HG02943 (cell line): ENCODE measurements at regions not wholly inside any gene's neighbourhood (a gene's known extent, or its start where the extent isn't known, plus 50 kb on each side); places are given as distances from the start of the nearest gene placed in this dataset.
"Not testable (repeated sequence)": the region's sequence is repeated elsewhere in the genome, so short reads cannot be mapped to it uniquely, and the experiment has no call there.

Experiments
- ATAC-seq: cut with Tn5 transposase; IDR thresholded peaks from one replicate; pipeline ENCODE4 v1.9.1; 2021; ENCODE audit warnings: mild to moderate bottlenecking, low read depth, moderate library complexity; ENCODE audit not compliant: unreplicated experiment

DNA sequence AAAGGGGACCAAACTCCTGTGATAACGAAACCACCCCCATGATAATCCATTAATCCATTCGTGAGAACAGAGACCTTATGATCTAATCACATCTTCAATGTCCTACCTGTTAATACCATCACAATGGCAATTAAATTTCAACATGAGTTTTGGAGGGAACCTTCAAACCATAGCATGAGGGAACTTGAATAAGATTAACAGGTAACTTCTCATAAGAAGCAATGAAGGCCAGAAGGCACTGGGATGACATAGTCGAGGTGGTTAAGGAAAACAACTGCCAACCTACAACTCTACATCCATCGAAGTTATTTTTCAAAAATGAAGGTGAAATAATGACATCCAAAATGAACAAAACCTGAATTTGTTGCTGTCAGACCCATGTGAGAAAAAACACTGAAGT is 478.9 kb downstream of the EDEM1 start:
- no peak for ATAC-seq

DNA sequence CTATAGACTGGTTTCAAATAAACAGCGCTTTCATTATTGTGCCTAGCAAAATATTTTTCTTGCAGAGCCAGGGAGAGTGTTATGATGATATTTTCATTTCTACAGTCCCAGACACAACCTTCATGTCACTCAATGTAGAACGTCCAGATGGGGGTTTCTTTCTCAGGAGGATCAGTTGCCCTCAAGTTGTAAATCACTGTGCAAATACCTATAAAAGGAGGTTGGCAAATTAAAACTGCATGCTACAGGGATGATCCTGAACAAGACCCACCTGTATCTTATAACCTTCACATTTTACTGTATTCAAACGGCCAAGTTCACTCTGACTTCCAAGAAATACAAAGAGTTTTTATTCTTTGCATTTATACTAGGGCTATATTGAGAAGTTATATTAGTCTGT is 486.0 kb downstream of the EDEM1 start:
- ATAC-seq: no peak

DNA sequence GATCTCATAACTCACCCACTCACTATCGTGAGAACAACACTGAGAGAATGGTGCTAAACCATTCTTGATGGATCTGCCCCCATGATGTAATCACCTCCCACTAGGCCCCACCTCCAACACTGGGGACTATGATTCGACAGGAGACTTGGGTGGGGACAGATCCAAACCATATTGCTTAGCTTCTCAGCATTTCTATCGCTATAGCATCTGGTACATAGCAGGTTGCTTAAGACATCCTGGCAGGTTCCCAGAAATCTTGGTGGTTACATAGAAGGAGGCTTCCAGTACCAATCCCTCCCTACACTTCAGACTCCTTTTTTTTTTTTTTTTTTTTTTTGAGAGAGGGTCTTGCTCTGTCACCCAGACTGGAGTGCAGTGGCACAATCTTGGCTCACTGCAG is 487.8 kb downstream of the EDEM1 start:
- no peak for ATAC-seq

DNA sequence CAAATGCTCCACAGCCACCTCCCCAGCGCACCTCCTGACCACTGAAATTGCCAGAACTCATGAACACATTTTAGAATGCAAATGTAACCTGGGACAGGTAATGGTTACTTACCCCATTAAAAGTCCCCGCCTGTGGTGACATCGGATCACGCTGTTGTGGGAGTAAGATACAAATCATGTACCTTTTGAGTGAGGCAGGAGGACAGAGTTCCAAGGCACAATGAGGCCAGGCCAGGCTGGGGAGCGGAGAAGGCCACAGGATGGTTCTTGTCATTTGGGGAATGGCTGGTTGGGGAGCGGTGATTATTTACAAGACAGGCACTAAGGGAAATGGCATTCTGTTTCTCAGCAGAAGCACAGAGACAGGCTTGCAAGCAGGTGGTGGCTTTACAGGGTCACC is 490.0 kb downstream of the EDEM1 start:
- ATAC-seq: no peak

DNA sequence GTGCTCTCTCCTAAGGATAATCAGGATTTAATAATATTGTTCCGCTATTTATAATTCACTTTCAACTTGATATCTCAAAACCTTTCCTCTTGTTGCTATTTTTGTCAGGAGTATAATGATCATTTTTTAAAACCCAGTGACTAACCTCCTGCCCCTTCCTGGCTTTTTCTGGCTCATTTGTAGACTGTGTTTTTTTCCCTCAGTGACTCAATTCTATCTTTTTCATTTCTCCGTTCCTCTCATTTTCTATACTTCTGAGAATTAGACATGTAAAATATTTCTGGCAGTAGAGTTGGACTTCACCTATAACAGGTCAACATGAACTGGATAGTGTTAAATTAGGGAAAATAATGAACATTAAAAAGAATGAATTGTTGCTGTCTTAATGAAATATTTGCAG is 490.7 kb downstream of the EDEM1 start:
- ATAC-seq: no peak

DNA sequence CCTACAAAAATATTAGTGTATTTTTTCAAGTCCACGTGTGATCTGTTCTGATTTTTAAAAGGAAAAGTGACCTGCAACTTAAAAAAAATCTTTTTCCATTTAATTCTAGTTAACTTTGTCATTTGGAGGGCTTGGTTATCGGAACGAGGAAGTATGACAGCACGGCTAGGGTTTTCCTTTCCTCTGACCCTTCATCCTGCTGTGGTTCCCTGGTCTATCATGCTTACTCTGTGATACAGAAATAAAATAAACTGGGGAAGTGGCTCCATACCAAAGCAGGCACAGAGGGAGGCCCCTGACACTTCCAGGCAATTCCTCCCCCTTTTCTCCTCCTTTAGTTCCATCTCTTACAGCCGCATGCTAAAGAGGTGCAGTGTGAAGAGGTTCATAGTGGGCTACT is 491.3 kb downstream of the EDEM1 start:
- no peak for ATAC-seq

DNA sequence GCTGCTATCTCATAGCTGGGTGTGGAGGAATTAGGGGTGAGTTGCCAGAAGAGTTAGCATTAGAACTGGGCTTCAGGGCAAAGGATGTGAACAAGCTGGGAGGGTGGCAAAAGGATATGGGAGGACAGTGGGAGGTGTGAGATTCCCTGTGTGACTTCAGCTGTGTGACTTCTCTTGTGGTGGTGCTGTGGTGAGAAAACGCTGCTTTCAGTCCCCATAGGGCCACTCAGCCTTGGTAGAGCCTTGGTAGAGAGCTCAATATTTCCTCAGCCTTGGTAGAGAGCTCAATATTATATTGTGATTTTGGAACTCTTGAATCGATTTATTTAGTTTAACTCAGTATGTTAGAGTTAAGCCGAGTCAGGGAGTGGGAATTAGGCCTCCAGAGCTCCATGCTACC is 499.7 kb downstream of the EDEM1 start:
- no peak for ATAC-seq

DNA sequence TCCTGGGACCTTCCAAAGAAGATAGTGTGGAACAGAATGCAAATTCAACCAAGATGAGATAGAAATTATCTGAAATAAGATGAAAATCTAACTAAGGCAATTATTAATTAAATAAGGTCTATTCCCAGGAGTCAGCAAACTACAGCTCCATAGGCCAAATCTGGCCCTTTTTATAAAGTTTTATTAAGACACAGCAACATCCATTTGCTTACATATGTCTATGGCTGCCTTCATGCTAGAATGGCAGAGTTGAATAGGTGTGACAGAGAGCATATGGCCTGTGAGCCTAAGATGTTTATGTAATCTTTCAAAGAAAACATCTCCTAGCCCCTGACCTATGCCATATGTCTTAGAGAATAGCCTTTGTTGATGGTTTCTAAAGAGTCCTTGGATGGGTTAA is 503.0 kb downstream of the EDEM1 start:
- ATAC-seq: no peak

DNA sequence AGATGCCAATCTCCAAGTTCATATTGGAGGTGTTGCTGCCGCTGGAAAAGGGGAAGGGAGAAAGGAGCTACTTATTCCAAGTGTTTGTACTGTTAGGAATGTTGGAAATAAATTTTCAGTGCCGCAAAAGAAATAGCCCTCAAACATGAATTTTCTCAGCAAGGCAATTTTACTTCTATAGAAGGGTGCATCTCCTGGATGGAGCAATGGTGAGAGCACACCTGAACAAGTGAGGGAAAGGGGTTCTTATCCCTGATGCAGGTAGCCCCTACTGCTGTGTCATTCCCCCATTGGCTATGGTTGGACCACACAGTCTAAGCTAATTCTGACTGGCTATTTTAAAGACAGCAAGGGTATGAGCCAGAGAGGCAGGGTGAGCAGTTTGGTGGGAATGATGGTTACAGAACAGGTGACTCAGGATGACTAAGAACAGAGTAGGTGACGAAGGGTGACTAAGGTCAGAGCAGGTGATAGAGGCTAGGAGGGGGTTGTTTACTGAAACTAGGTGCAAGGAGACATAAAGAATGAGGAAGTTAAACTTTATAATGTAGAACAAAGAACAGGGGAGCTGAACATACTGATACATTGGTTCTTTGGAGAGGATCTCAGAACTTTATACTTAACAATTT is 503.5 kb downstream of the EDEM1 start:
- ATAC-seq: no peak

DNA sequence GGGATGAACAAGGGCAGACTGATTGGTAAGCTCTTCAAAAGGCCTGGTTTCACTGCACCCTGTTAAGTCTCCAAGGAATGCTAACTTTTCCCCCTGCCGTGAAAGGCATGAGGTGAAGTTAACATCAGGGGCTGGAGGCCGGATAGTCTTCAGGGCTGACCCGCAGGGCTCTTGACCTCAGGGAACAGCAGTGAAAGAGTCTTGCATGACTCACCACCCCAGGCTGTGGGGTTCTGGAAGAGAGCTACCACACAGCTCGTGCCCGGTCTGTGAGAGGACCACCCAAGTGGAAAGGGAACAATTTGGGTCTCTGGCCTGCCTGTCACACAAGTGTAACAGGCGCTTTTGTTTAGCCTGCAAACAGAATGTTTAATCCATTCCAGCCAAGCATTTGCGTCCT is 504.9 kb downstream of the EDEM1 start:
- ATAC-seq: no peak

DNA sequence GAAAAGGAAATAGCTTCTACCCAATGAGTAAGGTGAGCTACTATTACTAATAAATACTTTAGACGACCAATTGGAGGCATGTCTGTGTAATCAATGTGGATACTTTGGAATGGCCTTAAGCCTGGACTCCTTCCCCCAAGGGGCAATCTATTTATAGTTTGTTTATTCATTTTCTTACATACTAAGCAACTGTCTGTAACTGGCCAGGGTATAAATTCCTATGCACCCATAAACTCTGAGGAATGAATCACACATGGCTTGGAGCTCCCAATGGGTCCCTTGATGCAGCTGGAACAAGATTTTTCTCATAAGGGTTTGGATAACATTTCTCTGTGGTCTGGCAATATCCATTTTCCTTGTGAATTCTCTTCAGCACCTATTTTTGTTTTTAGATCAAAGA is 506.8 kb downstream of the EDEM1 start:
- ATAC-seq: no peak

DNA sequence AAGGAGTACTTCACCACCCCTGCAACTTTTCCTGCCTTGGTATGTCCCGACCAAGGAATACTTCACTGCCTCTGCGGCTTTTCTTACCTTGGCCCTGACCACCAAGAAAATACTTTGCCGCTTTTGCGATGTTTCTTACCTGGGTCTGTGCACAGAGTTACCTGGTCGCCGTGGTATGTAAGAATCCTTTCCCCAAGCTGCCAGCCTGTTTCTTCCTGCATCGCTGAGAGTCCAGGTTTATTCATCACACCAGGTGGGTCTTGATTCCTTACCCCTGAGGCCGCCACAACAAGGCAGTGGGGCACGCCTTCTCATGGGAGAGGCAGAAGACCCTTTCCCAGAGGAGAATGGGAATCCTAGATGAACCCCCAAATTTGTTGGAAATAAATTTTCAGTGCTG is 511.3 kb downstream of the EDEM1 start:
- ATAC-seq: no peak

DNA sequence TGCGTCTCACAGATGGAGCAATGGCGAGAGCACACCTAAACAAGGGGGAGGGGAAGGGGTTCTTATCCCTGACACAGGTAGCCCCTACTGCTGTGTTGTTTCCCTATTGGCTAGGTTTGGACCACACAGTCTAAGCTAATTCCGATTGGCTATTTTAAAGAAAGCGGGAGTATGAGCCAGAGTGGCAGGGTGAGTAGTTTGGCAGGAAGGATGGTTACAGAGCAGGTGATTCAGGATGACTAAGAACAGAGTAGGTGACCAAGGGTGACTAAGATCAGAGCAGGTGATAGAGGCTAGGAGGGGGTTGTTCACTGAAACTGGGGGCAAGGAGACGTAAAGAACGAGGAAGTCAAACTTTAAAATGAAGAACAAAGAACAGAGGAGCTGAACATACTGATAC is 511.8 kb downstream of the EDEM1 start:
- ATAC-seq: no peak

DNA sequence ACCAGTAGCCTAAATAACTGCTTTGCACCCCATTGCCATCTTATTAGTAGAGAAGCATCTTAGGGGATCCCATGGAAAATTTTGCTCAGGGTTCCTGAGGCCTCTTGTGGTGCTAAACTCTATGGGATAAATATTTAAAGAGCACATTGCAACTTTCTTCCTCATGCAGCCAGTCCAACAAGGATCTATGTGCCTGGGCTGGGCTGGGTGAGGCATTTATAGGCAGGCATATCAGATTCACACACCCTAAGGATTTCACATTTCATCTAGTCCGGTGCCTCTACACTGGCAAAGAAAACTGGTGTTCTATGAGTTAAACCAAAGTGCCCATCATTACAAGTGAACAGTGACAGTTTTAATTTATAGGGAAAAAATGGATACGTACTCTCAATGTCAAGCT is 512.3 kb downstream of the EDEM1 start:
- ATAC-seq: no peak

DNA sequence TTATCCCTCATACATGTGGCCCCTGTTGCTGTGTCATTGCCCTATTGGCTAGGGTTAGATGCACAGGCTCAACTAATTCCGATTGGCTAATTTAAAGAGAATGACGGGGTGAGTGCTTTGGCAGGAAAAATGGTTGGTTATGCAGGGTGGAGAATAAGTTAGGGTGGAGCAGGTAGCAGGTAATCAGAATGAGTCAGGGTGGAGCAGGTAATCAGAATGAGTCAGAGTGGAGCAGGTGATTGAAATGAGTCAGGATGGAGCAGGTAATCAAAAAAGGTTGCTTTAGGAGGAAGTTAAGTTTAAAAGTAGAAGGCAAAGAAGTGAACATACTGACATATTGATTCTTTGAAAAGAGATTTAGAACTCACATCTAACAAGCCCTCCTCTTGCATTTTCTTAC is 513.5 kb downstream of the EDEM1 start:
- ATAC-seq: not testable (repeated sequence)

DNA sequence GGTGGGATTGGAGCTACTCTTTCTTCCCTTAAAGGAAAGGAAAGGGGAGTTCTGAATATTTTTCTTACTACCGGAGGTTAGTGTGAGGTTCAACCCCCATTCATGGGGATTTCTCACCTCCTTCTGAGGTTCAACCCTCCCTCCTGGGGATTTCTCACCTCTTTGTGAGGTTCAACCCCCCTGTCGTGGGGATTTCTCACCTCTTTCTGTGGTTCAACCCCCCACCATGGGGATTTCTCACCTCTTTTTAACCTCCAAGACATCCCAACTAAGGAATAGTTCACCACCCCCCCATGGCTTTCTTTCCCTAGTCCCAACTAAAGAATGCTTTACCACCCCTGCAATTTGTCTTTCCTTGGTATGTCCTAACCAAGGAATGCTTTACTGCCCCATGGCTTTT is 520.3 kb downstream of the EDEM1 start:
- ATAC-seq: no peak

DNA sequence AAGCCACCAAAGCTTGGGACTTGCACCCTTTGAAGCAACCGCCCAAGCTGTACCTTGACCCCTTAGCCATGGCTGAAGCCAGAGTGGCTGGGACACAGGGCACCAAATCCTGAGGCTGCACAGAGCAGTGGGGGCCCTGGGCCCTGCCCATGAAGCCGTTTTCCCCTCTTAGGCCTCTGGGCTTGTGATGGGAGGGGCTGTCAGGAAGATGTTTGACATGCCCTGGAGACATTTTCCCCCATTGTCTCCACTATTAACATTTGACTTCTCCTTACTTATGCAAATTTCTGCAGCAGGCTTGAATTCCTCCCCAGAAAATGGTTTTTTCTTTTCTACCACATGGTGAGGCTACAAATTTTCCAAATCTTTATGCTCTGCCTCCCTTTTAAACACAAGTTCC is 522.2 kb downstream of the EDEM1 start:
- ATAC-seq: no peak

DNA sequence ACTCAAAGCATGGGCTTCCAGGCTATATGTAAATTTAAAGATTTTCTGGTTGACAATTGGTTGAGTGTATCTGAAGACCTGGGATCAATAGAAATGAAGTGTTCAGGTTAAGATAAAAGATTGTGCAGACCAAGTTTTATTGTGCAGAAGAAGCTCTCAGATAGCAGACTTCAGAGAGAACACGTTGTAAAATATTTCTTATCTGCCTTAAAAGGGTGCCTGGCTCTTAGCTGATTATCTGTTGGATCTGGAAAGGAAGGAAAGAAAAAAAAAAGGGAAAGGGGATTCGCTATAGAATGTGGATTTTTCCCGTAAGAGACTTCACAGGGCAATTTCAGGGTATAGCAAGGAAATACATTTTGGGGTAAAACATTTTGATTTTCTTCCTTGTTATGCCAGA is 523.2 kb downstream of the EDEM1 start:
- no peak for ATAC-seq

DNA sequence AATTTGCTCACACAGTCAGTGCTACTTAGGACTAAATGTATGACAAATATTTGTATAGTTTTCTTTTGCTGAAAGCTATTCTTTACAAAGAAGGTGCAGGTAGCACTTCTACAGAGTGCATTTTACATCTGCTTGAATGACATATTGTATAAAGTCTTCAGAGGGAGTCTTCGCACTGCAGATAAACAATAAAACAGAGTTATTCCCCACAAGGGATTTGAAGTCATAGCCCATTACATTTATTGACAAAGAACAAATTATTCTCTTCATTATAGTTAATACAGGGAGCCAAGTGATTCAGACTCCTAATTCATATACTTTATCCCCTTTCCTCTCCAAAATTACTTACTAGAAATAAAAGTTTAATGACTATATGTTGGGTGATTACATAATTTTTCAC is 529.7 kb downstream of the EDEM1 start:
- ATAC-seq: no peak

DNA sequence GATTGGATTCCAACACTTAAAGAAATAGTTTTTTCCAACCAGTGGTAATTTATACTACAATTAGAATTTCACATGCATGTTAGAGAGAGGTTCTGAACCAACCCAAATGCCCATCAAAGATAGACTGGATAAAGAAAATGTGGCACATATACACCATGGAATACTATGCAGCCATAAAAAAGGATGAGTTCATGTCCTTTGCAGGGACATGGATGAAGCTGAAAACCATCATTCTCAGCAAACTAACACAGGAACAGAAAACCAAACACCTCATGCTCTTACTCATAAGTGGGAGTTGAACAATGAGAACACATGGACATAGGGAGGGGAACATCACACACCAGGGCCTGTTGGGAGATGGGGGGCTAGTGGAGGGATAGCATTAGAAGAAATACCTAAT is 532.2 kb downstream of the EDEM1 start:
- not testable (repeated sequence) for ATAC-seq

DNA sequence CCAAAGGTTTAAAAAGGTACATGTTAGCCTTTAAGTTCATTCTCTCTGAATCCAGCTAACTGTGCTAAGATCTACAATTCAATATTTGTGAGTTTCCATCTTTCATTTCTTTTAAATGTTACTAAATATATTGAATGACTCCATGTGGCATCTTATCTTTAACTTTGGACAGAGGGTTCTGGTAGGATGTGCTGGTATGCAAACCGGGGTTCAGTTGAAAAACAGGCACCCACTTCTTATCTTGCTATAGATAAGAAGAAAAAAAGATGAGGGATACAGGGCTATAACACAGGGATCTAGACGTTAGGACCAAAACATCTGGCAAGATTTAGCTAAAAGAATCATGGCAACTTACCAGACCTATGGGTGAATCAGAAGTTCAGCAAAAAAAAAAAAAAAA is 538.3 kb downstream of the EDEM1 start:
- ATAC-seq: no peak

DNA sequence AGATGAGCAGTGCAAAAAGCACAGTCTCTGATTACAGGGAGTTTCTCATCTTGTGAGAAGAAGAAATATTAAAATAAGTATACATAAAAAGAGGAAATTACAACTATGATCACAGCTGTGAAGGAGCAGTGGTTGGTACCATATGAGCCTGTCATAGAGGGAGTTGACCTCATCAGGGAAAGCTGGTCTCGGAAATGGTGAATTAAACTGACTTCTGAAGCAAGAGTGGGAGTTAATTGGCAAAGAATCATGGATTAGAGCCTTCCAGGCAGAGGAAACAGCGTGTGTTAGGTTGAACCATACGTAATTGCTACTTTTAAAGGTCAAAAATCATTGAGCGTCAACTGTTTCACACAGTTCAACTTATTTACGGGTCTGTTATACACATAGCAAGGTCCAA is 539.1 kb downstream of the EDEM1 start:
- ATAC-seq: no peak

DNA sequence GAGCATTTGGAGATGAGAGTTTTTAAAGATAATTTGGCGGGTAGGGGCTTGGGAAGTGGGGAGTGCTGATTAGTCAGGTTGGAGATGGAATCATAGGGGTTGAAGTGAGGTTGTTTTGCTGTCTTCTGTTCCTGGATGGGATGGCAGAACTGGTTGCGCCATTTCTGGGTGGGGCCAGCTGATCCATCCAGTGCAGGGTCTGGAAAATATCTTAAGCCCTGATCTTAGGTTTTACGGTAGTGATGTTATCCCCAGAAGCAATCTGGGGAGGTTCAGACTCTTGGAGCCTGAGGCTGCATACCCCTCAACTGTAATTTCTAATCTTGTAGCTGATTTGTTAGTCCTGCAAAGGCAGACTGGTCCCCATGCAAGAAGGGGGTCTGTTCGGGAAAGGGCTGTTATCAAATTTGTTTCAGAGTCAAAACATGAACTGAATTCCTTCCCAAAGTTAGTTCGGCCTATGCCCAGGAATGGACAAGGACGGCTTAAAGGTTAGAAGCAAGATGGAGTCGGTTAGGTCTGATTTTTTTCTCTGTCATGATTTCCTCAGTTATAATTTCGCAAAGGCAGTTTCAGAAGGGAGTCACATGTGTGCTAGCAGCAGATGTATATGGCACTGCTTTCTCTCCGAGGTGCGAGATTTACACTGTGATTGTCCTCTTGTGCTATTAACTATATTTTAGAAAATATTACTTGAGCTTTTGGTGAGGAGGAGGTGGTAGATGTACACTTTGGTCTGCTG is 540.4 kb downstream of the EDEM1 start:
- ATAC-seq: no peak
